HS-5 (cell line): ENCODE measurements at regions not wholly inside any gene's neighbourhood (a gene's known extent, or its start where the extent isn't known, plus 50 kb on each side); places are given as distances from the start of the nearest gene placed in this dataset.

ENCODE experiments used
- DNase-seq: peaks from one replicate; pipeline ENCODE4 v3.0.0-alpha.2; 2012; ENCODE audit warnings: low read depth

DNA sequence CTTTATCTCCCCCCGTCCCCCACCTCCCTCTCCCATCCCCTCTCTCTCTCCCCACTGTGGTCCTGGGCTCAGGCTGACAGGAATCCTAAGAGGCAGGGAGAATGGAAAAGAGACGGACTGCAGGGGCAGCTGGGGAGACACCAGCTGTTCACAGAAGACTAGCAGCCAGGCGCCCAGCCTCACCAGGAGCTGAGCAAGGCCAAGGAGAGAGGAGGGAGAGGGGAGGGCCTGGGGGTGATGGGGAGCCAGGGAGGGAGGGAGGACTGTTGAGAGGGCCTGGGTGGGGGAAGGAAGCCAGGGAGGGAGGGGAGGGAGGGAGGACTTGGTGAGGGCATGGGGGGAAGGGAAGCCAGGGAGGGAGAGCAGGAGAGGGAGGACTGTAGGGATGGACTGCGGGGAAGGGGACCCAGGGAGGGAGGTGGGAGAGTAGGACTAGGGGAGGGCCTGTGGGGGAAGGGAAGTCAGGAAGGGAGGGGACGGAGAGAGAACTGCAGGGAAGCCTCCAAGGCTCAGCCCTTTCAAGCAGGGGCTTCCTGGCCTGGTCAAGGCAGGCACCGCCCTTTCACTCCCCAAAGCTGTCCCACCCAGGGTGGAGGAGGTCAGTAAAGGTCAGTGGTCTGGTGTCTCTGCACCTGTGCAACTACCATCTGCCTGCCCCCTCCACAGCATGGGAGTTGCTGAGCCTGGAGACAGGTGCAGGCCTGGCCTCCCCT, 517.7 kb upstream of the MYT1L start:
- no peak for DNase-seq

DNA sequence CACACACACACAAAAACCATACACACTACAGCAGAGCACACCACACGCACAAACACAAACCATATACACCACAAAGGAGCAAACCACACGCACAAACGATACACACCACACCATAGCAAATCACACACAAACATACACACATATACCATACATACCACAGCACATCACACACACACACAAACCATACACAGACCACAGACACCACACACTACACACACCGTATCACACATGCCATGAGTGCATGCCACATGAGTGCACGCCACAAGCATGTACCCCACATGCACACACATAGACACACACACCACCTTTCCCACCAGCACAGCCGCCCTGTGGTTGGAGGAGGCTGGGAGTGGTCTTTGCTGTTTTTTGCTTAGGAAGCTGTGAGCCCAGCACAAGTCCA, 517.1 kb upstream of the MYT1L start:
- DNase-seq = no peak

DNA sequence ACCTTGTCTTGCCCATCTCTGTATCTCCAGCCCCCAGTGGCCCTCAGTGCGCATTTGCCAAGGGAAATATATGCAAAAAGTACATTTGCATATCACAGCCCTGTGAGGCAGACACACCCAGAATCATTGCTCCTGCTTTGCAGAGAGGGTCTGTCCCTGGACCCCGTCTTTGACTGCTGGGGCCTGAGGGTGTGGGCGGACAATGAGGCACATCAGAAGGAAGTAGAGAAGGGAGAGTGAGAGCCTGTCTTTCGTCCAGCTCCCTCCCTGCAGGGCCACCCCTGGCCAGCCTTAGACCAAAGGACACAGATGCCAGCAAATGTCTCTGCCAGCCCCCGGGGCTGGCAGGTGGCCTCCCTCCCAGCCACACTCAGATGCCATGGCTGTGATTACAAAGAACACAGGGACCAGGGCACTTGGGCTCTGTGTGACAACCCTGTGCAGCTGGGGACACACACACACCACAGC, 516.2 kb upstream of the MYT1L start:
- DNase-seq = no peak

DNA sequence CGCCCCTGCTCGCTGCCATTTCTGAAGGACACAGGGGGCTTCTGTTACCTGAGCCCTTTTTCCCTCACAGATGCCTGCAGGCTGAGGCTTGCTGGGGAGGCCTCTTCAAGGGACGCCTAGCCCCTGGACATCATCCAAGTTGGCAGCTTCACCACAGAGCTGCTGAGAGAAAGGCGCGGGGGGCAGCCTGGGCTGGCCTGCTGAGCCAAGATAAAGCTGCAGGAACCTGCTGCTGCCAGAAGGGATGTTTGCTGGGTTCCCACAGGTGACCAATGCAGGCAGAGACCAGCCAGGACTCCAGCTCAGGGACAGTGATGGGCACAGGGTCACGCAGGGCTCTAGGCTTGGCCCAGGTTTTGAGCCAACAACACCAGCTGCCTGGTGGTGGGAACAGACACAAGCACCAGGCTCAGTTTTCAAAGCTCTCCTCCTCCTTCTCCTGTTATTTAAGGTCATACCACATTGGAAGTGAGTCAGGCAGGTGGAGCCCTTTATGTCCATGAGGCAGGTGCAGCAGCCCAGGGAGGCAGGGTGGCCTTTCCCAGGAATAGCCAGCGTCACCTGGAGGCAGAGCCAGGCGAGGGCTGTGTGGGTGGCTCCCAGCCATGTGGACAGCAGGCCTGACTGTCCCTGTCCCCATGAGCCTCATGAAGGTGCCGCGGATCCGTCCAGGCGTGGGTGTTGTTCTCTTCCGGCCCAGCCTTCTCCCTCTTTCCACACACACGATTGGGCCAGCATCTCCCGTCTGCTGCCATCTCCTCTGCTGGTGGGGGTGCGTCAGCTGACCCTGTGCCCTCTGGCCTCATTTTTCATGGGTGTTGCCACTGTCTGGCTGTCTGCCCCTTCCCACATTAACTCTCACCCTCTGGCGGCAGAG, 515.5 kb upstream of the MYT1L start:
- no peak for DNase-seq

DNA sequence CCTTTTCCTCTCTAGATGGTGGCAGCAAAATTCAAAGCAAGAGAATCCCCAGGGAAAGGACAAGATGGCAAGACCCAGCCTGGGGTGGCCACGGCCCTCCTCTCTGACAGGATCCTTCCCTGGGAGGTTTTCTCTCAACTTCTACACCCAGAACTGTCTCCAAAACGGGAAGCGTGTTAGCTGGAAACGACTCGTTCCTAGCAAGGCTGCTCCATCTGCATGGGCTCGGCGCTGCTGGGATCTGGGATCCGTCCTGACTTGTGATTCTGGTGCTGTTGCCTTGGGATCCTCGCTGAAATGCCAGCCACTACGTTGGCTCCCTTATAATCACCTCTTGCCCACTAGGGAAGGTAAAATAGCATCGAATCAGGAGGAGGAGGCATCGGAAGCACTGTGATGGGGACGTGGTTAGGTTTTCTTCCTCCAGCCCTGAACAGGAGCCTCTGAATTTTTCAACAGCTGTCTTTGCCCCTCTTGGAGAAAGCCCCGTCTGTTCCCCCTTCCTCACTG, 514.8 kb upstream of the MYT1L start:
- no peak for DNase-seq

DNA sequence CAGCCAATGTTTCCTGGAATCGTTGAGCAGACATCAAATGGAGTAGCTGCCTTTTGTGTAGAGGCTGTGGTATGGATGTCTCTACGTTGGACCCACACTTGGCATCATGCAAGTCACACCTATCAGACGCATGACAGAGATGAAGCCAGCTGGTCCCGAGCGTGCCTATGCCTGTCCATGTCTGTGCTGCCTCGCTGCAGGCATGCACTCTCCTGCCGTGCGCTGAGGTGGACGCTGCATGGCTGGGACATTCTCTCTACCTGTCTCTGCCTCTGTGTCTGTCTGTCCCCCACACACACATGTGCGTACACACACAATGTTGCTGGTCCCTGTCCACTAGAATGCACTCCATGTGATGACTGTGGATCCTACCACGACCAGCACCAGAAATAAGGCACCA, 514.2 kb upstream of the MYT1L start:
- no peak for DNase-seq

DNA sequence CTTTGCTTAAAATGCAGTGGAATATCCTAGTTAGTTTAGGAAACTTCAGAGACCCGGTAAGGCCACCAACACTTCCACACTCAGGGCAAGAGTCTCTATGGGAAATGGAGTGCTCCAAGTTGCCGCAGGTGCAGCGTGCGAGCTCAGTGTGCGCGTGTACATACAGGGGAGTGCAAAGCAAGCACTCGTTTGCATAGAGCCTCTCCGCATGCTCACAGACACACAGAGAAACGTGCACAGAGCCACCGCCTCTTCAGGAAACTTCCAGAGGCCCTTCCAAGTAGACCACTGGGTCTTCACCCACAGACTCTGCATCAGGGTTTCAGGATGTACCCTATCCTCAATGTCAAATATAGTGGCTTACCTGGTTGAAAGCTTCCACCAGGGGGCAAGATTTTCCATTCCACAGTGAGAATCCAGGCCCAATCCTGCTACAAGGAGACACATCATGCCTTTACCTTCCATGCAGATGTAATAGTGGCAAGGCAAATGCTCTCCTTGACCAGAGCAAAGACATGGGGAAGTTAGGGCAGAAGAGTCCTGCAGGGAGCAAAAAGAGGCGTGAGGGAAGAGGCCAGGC, 513.0 kb upstream of the MYT1L start:
- no peak for DNase-seq

- DNase-seq = no peak
Measured at GRCh38 chr2:2842466-2842865, 511.4 kb upstream of the MYT1L start.

DNA sequence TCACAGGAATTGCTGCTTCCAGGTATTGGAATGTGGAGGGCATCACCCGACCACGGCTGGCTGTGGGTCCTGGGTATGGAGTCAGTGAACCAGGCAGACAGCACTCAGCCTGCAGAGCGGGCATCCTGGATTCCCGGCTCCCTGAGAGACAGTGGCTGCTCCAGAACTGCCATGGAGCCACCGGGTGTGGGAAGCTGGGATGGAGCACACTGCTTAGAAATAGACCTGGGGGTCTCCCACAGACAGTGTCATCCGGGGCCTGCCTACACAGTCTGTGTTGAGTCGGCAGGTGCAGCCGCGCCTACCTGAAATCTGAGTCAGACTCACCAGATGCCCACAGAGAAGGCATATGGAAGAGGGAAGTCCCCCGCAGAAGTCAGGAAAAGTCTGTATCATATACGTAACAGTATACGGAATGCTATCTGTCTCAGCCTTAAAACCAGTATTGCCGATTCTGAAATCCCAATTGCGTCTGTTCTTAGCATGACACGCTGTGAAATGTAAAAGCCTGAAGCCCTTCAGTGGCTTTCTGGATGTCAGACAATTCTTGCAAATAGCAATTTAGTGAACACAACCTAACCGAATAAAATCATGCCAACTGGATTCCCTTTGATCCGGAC, 509.7 kb upstream of the MYT1L start:
- no peak for DNase-seq

DNA sequence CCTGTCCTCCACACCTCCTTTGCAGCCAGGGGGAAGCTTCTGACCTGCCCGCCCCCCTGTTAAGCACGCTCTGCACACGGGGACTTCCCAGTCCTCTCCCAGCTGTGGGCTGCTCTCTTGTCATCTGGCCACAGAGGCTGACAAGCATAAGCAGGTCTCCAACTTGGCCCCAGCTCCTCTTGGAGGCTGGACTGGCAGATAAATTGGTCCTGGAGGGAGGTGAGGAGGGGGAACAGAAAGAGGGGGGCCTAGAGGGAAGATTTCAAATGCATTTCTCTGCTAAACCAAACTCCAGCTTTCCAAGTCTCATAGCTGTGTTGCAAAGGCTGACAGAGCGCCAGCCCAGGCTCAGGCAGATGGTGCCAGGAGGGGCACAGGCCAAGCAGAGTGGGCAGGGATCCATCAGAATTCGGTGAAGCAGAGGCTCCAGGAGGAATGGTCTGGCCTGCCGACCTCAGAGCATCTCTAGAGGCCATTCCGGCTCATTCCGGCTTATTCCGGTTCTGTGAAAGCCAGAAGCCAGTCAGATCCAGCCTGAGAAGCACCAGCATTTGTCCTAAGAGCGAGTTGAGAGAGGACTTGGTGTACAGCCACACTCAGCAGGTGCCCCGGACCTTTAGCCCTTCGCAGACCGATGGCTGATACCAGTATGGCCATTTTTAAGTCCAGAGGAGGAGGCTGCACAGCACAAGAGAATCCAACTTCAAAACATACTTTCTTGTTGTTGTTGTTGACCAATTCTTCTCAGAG, 508.9 kb upstream of the MYT1L start:
- DNase-seq = no peak

DNA sequence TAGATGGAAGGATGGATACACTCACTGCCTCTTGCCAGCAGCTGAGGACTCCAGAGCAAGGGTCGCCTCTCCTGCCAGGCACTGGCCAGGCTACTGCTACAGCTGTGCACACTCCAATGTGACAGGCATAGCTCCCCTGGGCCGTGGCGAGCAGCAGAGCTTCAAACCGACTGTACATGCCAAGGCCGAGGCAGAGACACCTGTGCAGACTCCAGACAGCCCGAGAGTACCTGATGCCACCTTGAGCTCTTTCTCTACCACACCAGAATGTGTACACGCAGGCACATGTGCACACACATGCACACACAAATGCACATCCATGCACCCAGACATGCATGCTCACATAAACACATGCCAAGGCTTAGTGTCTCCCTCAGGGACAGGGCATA, 508.3 kb upstream of the MYT1L start:
- DNase-seq = no peak

DNA sequence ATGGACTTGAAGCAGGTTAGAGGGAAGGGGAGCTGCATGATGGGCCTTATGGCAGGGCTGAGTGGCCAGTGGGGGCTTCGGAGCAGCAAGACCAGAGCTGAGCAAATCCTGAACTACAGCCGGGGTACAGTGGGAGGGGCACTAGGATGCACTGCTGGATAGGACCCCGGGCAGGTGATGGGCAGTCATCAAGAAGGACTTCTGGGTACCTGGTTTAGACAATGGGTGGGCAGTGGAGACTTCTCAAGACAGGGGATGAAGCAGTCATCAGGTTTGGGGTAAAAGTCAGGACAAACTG, 507.4 kb upstream of the MYT1L start:
- DNase-seq = no peak

DNA sequence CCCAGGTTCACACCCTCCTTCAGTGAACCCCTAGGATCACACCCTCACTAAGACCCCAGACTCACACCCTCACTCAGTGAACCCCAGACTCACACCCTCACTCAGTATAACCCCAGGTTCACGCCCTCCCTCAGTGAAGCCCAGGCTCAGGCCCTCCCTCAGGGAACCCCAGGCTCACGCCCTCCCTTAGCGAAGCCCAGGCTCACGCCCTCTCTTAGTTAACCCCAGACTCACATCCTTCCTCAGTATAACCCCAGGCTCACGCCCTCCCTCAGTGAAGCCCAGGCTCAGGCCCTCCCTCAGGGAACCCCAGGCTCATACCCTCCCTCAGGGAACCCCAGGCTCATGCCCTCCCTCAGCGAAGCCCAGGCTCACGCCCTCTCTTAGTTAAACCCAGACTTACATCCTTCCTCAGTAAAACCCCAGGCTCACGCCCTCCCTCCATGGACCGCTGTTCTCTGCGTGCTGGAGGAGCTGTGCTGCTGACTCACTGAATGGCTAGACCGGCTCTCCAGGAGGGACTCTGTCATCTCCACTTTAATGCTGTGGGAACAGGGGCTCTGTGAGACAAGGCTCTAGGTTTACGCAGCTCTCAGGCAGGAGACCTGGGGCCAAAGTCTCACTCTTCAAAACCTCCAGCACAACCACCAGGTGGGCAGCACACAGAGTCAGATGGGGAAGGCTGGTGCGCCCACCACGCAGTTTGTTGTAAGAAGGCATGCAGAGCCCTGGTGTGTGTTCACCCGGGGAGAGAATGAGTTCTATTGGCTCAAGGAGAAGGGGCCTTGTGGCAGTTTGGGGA, 506.9 kb upstream of the MYT1L start:
- DNase-seq = no peak

- no peak for DNase-seq
Measured at GRCh38 chr2:2836343-2837070, 505.4 kb upstream of the MYT1L start.

- no peak for DNase-seq
Measured at GRCh38 chr2:2834516-2835254, 503.6 kb upstream of the MYT1L start.

- DNase-seq = no peak
Measured at GRCh38 chr2:2834105-2834504, 503.0 kb upstream of the MYT1L start.

DNA sequence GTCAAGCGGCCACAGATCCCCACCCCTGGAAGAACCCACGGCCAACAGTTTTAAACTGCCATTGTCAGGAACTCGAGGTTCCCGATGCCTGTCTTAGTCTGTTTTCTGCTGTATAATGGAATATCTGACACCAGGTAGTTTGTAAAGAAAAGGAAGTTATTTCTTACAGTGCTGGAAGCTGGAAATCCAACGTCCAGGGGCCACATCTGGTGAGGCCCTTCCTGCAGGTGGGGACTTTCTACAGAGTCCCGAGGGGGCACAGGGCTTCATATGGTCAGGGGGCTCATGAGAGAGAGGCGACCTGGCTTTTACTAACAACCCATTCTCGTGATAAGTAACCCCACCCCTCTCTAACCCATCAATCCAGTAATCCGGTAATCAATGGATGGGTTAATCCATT, 501.6 kb upstream of the MYT1L start:
- DNase-seq = no peak

GRCh38 chr2:2831633-2832032, 500.6 kb upstream of the MYT1L start:
- no peak for DNase-seq

GRCh38 chr2:2830576-2830975, 499.5 kb upstream of the MYT1L start:
- DNase-seq = no peak
